ENCODE measurements at regions not wholly inside any gene's neighbourhood (a gene's known extent, or its start where the extent isn't known, plus 50 kb on each side); places are given as distances from the start of the nearest gene placed in this dataset.

GRCh38 chr14:76641541-76641940, 119.7 kb upstream of the VASH1 start:
- no peak for TF ChIP-seq CTCF (conservative IDR thresholded peaks at IDR 0.05)
- TF ChIP-seq EZH2 (IDR thresholded peaks at IDR 0.05; ENCODE audit: low read depth), result no peak

All from PC-9 (cell line).